Stimulated activated CD8-positive, alpha-beta memory T cell treated with anti-CD3 and anti-CD28 coated beads, Interleukin-12 subunit alpha, Interleukin-12 subunit beta, amount 100 ng/mL, for 1 hour (primary cell): ENCODE measurements at regions not wholly inside any gene's neighbourhood (a gene's known extent, or its start where the extent isn't known, plus 50 kb on each side); places are given as distances from the start of the nearest gene placed in this dataset.

Experiments used
- DNase-seq: peaks from one replicate; pipeline ENCODE4 v3.0.0-alpha.2; 2020; ENCODE audit warnings: low read depth

DNA sequence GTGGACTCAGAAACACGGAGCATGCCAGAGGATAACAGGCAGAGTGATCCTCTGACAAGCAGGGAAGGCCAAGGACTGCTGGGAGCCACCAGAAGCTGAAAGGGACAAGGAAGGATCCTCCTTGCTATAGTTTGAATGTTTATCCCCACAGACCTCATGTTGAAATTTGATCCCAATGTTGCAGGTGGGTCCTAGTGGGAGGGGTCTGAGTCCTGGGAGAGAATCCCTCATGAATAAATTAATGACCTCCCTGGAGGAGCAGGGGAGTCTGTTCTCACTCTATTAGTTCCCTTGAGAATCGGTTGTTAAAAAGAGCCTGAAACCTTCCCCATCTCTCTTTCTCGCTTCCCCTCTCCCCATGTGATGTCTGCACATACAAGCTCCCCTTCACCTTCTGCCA is 124.4 kb downstream of the FBXO15 start:
- no peak for DNase-seq

DNA sequence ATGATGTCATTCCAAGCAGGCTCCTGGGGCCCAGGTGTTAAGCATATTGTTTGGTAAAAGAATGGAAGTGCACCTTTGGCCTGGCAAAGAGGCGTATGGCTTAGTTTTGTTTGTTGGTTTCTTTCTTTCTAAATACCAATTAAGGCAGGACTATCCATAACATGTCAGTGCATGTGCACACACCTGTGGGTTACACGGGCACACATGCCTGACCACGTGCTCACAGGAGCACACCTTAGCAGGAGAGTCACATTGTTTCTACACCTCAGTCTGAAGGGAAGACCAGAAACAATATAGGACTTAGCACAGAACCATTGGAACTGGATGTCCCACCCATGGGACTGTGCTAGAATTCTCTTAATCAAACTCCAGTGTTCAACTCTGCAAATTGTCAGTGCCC is 127.8 kb downstream of the FBXO15 start:
- DNase-seq, result no peak

DNA sequence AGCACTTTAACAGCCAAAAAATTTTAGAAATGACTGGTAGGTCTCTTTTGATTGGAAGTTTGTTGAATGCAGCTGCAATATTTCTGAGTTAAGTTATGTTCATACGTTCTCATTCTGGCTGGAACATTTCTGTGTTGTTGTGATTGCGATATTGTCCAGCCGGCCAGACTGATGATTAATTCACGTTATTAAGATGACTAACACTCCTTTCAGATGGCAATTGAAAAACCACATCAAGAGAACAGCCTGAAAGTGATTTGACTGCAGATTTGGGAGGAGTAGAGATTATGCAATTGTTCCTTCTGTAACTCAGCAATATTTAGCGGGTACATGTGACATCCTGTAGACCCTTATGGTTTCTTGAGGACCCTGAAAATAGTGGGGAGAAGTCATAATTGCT is 133.7 kb downstream of the FBXO15 start:
- no peak for DNase-seq

DNA sequence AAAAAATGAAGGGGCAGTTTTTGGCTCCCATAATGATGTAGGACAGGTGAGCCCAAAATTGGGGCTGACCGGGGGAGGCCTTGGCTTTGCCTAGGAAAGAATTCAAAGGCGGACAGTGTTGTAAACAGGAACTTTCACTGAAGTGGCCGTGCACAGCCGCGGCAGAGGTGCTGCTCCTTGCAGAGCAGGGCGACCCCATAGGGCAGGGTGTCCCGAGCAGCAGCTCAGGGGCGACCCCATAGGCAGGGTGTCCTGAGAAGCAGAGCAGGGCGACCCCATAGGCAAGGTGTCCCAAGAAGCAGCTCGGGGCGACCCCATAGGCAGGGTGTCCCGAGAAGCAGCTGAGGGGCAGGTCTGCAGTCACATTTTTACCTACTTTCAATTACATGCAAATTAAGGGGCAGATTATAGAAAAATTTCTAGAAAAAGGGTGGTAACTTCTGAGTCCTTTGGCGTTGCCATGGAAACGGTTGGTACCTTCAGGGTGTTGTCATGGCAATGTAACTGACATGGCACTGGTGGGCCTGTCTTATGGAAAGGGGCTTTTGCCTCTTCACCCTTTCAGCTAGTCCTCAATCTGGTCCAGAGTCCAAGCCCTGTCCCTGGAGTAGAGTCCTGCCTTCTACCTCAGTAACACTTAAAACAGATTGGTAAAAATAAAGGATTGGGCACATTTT is 134.5 kb downstream of the FBXO15 start:
- DNase-seq, result no peak

DNA sequence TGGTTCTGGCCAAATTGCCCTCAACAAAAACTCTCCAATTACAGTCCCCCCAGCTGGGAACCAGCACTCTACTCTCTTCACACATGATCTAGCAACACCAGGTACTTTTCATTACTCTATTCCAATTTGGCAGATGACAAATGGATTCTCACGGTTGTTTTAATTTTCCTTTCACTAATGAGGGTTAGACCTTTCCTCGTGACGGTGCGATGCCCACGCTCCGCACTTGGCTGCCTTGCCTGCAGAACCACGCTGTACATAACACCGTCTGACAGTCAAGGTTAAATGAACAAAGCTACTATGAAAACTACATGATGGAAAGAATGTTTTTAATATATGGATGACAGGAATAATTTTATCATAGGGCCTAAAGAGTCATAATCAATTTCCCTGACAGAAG is 141.5 kb downstream of the FBXO15 start:
- no peak for DNase-seq

DNA sequence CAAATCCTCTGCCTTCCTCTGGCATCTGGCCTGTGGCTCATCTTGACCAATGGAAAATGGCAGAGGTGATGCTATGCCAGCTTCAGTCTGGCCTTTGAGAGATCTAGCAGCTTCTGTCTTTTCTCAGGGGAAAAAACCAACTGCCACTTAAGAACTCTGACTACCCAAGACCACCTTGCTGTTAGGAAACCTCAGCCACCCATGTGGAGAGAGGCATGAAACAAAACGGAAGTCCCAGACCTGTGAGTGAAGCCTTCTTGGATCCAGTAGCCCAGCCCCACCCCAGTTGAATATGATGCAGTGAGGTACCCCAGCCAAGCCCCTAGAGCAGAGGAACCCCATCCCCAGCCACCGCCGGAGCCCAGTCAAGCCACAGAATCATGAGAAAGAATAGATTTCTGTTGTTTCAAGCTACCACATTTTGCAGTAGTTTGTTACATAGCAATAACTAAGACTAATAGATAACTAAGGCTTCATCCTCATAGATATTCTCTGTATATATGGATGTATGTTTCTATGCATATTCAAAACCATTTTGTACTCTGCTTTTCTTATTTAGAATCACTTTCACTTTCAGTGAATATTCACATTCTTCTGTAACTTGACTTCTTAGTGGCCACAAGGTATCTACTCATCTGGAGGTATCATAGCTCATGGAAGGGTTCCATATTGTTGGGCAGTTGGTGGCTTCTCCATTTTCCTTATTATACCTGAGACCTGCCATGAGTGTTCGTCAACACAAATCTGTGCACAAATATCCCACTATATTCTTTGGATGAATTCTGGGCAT is 142.1 kb downstream of the FBXO15 start:
- no peak for DNase-seq

DNA sequence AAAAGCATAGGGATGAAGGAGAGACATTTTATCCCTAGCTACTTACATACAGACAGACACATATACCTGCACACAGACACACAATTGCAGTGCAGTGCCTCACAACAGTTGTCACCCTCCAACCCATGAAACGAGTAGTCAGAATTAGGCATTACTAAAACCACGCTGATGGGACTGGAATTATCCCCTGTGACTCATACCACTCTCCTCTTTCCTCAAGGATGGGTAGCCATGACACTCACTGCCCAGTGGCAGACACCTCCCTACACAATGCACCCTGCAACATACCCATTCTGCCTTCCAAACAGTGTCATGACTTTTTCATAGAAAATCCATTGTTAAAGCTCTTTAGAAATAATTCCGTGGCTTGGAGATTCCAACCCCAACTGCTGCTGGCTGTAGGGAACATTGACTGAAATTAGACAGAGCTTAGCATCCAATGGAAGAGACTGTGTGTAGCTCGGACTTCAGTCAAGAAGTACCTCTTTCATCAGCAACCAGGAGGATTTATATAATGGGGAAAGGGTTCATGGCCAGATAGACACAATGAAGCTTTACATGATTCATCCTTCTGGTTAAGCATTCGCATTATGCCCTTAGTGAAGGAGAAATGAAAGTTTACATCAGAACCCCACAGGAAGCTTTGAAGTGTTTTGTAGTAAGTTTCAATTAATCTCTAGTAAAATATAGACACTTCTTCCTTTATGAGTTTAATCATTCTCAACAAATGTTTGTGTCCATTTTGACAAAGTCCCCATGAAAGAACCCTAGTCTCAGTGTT is 155.2 kb downstream of the FBXO15 start:
- DNase-seq, result no peak

DNA sequence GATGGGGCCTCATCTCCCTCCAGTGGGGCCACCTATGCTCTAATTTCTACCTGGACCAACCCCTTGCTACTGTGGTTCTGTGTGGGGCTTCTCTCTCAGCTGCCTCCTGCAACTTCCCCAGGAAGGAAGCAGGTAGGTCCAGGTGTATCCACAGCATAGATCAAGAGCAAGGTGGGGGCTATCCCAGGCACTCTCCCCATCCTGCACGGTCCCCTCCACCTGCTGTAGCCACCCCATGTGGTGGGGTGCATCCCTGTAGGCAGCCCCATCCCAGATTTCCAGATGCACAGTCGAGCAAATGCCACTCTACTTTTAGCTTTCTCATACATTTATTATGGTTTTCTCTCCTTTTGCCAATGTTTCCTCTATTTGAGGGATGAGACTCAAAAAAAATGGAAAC is 156.1 kb downstream of the FBXO15 start:
- no peak for DNase-seq

DNA sequence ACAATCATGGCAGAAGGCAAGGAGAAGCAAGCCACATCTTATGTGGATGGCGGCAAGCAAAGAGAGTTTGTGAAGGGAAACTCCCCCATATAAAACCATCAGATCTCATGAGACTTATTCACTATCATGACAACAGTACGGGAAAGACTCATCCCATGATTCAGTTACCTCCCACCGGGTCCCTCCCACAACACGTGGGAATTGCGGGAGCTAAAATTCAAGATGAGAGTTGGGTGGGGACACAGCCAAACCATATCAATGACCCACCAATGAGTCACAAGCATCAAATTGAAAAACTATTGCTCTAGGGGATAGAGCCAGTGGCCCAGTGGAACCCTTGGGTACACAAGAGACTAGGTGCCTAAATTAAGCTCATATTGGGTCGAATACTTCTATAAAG is 157.4 kb downstream of the FBXO15 start:
- DNase-seq, result no peak

DNA sequence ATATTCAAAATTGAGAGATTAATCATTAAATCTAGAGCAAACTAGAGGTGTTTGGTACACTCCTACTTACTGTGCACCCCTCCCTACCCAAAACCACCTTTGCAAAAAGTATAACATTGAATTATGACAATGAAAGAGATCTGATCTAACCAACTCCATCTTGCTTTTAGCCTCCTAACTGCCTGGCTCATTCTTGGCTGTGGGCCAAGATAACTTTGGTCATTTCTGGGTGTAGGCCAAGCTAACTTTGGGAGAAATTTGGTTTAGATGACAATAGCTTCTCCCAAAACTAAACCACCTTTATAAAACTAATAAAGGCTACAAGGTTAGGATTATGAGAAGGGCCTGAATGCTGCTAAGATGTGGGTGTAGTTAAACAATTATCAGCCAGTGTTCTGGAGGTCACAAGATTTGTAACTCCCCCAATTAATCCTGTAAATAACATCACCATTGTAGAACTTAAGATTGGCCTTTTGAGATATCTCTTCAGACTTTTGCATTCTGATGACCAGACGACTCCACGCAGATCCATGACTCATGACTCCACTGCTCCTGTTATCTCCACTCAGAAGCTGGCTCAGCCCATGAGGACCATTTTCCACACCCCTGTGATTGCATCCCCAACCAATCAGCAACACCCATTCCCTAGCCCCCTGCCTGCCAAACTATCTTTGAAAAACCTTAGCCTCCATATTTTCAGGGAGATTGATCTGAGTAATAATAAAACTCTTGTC is 160.2 kb downstream of the FBXO15 start:
- DNase-seq, result no peak

DNA sequence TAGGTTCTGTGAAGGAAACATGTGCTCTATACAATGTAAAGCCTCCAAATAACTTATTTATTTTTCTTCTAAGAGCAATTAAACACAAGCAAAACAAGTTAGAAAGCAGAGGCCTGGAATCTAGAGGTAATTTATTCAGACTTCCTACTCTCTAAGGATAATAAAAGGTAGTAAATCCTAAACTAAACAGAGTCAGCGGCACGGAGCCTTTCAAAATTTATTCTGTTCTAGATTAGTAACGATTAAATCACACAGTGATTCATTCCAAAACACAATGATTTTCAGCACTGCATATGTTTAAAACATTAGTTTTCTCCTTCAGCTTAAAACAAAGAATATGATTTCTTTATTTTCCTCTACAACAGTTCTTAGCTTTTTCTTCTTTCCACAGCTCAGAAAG is 160.9 kb downstream of the FBXO15 start:
- no peak for DNase-seq

DNA sequence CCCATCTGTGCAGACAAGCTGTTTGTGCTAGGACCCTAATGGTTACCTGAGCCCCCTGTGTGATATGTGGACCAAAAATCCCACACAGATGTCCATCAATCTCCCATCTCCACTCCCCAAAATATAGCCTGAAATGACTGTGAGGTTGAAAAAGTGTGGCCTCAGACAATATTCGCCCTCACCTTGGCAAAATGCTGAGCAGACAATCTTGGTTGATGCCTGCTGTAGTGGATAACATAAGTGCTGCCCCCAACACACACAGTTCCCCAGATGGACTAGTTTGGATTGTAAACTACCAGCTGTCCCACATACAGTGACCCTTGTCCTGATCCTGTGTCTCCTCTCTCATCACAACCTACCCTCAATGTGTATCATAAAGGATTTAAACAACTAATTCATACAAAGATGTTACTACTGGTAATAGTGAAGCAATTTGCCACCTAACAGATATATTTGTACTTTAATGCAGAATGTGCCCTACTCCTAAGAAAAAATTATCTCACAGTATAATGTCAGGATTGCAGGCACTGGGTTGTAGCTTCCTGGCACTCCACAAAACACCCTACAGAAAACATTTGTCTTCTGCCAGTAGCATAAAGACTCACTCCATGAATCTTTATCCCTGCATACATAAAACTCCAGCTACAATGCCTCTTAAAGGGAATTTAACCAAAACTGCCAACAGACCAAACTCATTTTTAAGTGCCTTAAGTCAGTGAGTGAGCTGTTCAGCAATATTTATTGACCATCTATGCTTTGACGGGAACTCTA is 161.6 kb downstream of the FBXO15 start:
- no peak for DNase-seq

DNA sequence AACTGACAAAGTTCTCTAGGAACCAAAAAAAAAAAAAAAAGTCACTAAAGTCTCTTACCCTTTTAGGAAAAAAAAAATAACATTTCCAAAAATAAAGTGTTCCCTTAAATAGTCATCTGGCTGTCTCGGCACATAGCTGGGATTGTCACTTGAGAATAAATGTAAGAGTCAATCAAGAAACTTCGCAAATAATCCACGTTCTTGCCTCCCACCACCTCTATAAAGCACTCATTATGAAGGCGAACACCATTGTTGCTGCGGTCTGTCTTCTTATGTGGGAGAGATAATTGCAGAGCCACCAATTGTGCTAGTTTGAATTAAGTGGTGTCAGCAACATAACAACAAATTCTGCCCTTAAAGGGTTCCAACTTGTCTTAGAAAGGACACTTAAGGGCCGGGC is 163.7 kb downstream of the FBXO15 start:
- DNase-seq, result no peak

DNA sequence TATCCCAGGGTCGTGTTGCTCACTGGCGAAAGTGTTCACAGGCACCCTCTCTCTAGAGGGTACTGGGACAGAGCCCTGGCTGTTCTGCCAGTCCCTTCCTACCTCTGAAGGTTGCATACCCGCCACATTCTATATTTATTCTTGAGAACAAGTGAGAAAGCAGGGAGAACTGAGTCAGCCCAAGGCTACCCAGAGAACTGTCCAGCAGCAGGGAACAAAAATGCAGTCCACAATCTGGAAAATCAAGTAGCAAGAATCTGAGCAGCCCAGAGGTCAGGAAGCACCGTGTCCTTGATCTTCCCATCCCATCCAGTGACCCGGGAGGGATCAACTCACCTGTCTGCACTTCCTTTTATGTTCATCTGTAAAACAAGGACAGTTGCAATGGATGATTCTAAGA is 164.1 kb downstream of the FBXO15 start:
- no peak for DNase-seq

DNA sequence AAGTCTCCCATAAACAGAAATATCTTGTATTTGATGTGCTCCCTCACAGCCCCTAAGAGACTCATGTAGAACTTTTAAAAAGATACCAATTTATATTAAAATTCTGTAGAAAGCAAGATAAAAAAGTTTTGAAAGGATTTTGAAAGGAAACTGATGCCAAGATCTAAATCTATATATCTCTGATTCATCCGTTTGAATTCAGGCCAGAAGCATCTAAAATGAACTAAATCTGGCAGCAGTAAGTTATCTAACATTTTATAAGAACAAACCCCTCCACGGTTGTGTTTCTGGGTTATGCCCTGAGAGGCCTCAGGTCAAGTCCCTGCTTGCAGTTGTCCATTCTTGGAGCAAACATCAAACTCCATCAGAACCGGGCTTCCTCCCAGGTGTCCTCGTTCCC is 165.8 kb downstream of the FBXO15 start:
- DNase-seq, result no peak

DNA sequence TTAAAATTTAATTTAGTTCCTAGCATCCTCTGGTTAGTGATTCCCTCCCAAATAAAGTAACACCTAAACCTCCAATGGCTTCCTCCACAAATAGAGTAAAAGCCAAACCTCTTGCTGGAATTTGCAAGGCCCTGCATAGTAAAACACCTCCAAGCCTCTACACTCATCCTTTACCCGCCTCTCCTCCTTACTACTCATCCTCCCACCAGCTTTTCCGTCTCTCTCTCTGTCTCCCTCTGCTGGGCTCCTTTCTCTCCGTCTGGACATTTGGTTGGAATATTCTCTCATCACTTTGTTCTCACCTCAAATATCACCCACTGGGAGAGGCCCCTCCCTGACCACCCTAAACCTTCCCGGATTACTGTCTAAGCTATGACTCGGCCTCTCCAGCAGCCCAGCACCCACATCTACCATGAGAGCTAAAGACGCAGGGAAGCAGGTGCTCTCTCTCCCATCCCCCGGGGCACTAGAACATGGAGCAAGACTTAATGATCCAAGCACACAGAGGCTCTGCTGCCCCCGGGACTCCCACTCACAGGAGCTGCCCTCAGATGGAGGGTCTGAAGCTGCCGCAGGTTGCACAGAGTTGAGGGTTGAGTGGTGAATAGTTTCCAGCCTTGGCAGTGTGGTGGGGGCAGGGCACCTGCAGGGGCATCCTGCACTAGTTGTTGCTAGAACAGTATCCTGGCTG is 167.2 kb downstream of the FBXO15 start:
- DNase-seq, result no peak

DNA sequence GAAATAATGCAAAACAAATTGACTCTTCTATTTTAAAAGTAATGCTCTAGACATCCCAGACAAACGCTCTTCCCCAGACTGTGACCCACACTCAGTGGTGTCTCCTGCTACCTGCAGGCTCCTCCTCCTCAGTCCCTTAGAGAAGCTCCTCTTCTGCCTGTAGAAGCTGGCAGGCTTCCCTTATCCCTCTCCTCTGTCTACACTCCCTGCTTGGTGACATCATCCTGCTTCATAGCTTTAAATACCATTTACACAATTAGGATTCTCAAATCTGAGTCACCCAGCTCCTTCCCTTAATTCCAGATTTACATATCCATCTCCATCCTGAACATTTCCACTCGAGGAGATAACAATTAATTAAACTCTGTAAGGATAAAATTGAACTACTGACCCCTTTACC is 167.9 kb downstream of the FBXO15 start:
- DNase-seq, result no peak

DNA sequence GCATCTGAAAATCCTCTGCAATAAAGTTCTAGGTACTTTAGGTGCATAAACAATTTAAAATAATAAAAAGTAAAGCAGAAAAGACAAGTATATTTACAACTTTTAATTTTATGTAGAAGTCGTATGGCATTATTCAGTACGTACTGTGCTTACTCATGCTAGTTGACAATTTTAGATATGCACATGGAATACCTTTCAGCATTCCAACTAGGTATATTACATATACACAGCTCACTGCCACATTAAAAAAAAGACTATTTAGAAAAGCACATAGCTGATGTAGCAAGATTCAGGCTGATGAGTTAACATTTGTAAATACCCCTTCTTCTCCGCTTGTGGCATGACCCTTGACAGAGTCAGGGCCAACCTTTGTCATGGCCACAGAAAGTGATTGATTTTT is 171.2 kb downstream of the FBXO15 start:
- DNase-seq, result no peak

DNA sequence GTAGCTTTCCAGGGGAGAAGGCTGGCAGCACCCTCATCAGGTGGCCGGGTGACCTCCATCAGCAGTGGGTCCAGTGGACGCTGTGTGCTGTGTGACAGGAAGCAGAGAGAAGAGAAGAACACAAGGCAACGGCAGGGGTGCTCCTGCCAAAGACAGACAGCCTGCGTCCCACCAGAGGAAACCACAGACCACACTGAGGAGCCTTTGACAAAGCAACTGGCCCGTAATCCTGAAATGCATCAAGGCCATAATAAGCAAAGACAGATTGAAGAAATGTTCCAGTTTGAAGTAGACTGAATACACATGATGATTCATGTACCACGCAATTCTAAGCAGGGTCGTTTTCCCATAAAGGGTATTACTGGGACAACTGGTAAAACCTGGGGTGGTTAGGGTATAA is 172.4 kb downstream of the FBXO15 start:
- DNase-seq, result no peak

DNA sequence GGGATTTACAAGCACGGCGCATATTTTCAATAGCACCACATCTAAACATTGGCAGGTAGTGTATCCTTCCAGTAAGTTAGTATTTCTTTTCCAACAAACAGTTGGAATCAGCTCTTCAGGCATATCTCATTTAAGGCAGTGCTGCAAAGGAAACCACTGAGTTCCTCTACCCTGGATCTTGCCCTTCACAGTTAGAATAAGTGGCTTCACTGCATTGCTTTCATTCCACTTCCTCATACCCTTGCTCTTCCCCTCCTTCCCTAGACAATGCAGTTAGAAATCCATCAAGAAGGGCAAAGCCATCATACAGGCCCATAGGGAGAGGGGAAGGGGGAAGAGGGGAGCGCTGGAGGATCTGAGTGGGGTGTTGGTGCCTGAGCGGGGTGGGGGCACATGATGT is 173.7 kb downstream of the FBXO15 start:
- DNase-seq, result no peak

DNA sequence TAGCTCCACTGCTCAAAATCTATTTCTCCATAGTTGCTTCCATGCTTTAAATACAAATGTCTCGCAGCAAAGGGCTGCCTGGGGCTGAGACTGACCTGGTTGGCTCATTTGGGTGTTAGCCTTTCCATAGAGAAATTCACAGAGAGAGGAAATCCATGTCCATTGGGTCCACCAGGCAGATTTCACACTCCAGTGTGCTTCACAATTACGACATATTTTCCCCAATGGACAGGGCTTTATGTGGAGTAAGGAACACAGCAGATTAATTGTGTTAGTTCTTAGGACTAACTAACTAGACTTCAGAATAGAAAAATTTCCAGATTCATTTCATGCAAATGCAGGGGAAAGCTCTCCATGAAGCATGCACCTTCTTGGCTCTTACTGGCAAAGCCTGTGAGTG is 180.7 kb downstream of the FBXO15 start:
- no peak for DNase-seq
